Sigmoid colon (tissue), 4 donors: ENCODE measurements at regions not wholly inside any gene's neighbourhood (a gene's known extent, or its start where the extent isn't known, plus 50 kb on each side); places are given as distances from the start of the nearest gene placed in this dataset.

Source experiments
- CTCF ChIP-seq, 4 experiments: fragments of 450-650 bp in 3 of 4; fragments of 200-600 bp in 1 of 4; IDR thresholded peaks; one replicate each; pipeline ENCODE4 v1.5.1; 2016 to 2019; ENCODE audit warnings: antibody characterized with exemption in 4 of 4, mild to moderate bottlenecking in 3 of 4, moderate library complexity in 2 of 4
- EP300 ChIP-seq, 4 donors: sonication (generic); formaldehyde crosslinking; IDR thresholded peaks; one replicate each; pipeline ENCODE4 v1.6.1; 2017; ENCODE audit warnings: antibody characterized with exemption in 4 of 4
- POLR2A ChIP-seq, 2 donors: fragments of 450-650 bp; IDR thresholded peaks; one replicate each; pipeline ENCODE4 v1.6.1; 2016; ENCODE audit warnings: antibody characterized with exemption in 2 of 2, mild to moderate bottlenecking in 2 of 2, moderate library complexity in 2 of 2
- POLR2AphosphoS5 ChIP-seq, 4 donors: sonication (generic); formaldehyde crosslinking; IDR thresholded peaks; one replicate each; pipeline ENCODE4 v1.6.1; 2017; ENCODE audit warnings: antibody characterized with exemption in 4 of 4

DNA sequence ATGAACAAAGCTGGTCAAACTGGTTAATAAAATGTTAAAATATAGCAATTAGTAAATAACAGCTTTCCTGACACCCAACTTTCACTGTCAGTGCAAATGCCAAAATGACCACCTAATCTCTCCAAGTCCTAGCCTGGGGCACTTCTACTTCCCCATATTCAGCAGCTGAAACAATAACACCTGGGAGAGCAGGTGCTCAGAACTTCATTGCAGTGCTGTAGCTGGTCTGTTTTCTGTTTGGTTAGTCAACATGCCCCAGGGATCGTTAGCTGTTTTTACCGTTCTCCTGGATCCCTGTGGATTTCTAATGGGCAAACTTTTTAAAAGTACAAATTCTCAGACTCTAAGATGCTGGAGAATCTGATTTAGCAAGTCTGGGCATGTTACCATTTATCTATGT, 759.7 kb downstream of the GALC start:
- no peak for TF ChIP-seq CTCF (IDR thresholded peaks at IDR 0.05)
- TF ChIP-seq POLR2A (IDR thresholded peaks at IDR 0.05): no peak
- no peak for TF ChIP-seq EP300 (IDR thresholded peaks at IDR 0.05)
- no peak for TF ChIP-seq POLR2AphosphoS5 (IDR thresholded peaks at IDR 0.05)
